Natural killer cell (primary cell): ENCODE measurements at regions not wholly inside any gene's neighbourhood (a gene's known extent, or its start where the extent isn't known, plus 50 kb on each side); places are given as distances from the start of the nearest gene placed in this dataset.

Source experiments
- ATAC-seq, 3 donors: fragments of 150-1000 bp in 2 of 3; fragments of 200-7000 bp in 1 of 3; cut with Tn5 transposase; 1 replicate in 1 of 3; 2 replicates in 2 of 3; pipeline ENCODE4 v1.10.0; 2021; ENCODE audit warnings: mild to moderate bottlenecking in 2 of 3, moderate library complexity in 2 of 3
- DNase-seq, 2 donors: peaks; one replicate each; pipeline versions ENCODE4 v3.0.0 to v3.0.0-alpha.2; 2013 to 2021; ENCODE audit warnings: mixed read lengths in 1 of 2
- H3K27ac ChIP-seq: one replicate; pipeline ENCODE4 v1.5.1; 2013; ENCODE audit warnings: mild to moderate bottlenecking, low read length
- H3K27me3 ChIP-seq: one replicate; pipeline ENCODE4 v1.6.1; 2013; ENCODE audit warnings: low read length; ENCODE audit not compliant: control insufficient read depth, insufficient read depth
- H3K36me3 ChIP-seq: one replicate; pipeline ENCODE4 v1.6.1; 2013; ENCODE audit warnings: low read length; ENCODE audit not compliant: control insufficient read depth, insufficient read depth
- H3K4me1 ChIP-seq: one replicate; pipeline ENCODE4 v1.6.1; 2013; ENCODE audit warnings: low read length; ENCODE audit not compliant: control insufficient read depth, insufficient read depth
- H3K4me3 ChIP-seq: one replicate; pipeline ENCODE4 v1.5.1; 2013; ENCODE audit warnings: low read length
- H3K9me3 ChIP-seq: one replicate; pipeline ENCODE4 v1.6.1; 2013; ENCODE audit warnings: low read length; ENCODE audit not compliant: control insufficient read depth, insufficient read depth
- H3K27ac Mint-ChIP-seq, 2 donors: one replicate each; pipeline ENCODE4 v1.8.0; 2022; ENCODE audit warnings: mild to moderate bottlenecking in 2 of 2, mixed read lengths in 2 of 2, moderate library complexity in 1 of 2
- H3K27me3 Mint-ChIP-seq, 2 donors: one replicate each; pipeline ENCODE4 v1.8.0; 2022; ENCODE audit warnings: low read depth in 2 of 2, mixed read lengths in 2 of 2
- H3K36me3 Mint-ChIP-seq: one replicate; pipeline ENCODE4 v1.8.0; 2022; ENCODE audit warnings: mixed read lengths
- H3K4me1 Mint-ChIP-seq, 2 donors: one replicate each; pipeline ENCODE4 v1.8.0; 2022; ENCODE audit warnings: mixed read lengths in 2 of 2
- H3K4me3 Mint-ChIP-seq: one replicate; pipeline ENCODE4 v1.8.0; 2022; ENCODE audit warnings: mild to moderate bottlenecking, moderate library complexity, mixed read lengths
- H3K9me3 Mint-ChIP-seq, 2 donors: one replicate each; pipeline ENCODE4 v1.8.0; 2022; ENCODE audit warnings: mixed read lengths in 2 of 2
- WGBS: methylation state at CpG from one replicate; pipeline ENCODE4 v1.1.7; 2013; ENCODE audit warnings: missing lambda C conversion rate; ENCODE audit not compliant: insufficient coverage; 5-methylcytosine and 5-hydroxymethylcytosine counted together
- intact Hi-C: fragments of 100-400 bp; cut with micrococcal nuclease; formaldehyde crosslinking; loops from one replicate; pipeline ENCODE4 v1.14.2; 2022
- TF ChIP-seq, protein P1 (sequence below): fragments of 200-600 bp; IDR thresholded peaks from one replicate; pipeline ENCODE4 v1.8.0; 2022; ENCODE audit warnings: antibody characterized with exemption

- Mint-ChIP-seq H3K4me3 (no peak overlapping the region), H3K27ac (no peak overlapping the region)
- 47% methylated on average over 4 of the region's 4 CpGs for WGBS
Measured at GRCh38 chr10:107451047-107451446, 286.5 kb upstream of the SORCS1 start.

DNA sequence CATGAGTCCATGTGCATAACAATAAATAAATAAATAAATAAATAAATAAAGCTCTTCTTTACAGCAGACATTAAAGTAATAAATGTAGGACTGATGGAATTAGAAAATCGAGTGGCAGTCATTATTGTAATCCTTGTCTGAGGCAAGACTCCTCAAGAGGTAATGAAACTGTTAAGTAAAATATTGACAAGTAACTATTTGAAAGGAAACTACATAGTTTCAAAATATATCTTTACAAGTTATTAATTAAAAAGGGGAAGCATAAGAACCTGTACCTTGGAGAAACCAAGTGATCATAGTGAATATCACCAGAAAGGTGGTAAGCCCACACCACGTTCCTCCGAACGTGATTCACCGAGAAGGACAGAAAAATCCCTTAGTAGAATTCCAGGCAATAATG is 285.6 kb upstream of the SORCS1 start:
- Histone ChIP-seq H3K36me3 (no peaks in the 10 kb centered on the region), H3K27ac (no peak overlapping the region), H3K27me3 (no peaks in the 10 kb centered on the region), H3K4me3 (no peak overlapping the region), H3K4me1 (no peaks in the 10 kb centered on the region), H3K9me3 (no peaks in the 10 kb centered on the region)
- no peaks in the 10 kb centered on the region for H3K27me3 Mint-ChIP-seq
- H3K36me3 Mint-ChIP-seq: no peaks in the 10 kb centered on the region
- no peaks in the 10 kb centered on the region for H3K4me1 Mint-ChIP-seq
- H3K9me3 Mint-ChIP-seq: peaks cover 7 to 9% of the 10 kb centered on the region in 2 donors
- intact Hi-C loops: no loop called here
- WGBS: 94% methylated on average over 4 of the region's 5 CpGs
- ATAC-seq (no peak), DNase-seq (no peak)
- no peak overlapping the region for H3K27ac Mint-ChIP-seq
- no peak overlapping the region for H3K4me3 Mint-ChIP-seq
- TF ChIP-seq, protein P1, sequence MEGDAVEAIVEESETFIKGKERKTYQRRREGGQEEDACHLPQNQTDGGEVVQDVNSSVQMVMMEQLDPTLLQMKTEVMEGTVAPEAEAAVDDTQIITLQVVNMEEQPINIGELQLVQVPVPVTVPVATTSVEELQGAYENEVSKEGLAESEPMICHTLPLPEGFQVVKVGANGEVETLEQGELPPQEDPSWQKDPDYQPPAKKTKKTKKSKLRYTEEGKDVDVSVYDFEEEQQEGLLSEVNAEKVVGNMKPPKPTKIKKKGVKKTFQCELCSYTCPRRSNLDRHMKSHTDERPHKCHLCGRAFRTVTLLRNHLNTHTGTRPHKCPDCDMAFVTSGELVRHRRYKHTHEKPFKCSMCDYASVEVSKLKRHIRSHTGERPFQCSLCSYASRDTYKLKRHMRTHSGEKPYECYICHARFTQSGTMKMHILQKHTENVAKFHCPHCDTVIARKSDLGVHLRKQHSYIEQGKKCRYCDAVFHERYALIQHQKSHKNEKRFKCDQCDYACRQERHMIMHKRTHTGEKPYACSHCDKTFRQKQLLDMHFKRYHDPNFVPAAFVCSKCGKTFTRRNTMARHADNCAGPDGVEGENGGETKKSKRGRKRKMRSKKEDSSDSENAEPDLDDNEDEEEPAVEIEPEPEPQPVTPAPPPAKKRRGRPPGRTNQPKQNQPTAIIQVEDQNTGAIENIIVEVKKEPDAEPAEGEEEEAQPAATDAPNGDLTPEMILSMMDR: no peak

More at GRCh38 chr10:107451047-107451446, 286.5 kb upstream of the SORCS1 start:
- Mint-ChIP-seq H3K36me3 (no peaks in the 10 kb centered on the region), H3K9me3 (peaks cover 7% of the 10 kb centered on the region in 2 donors), H3K27me3 (no peaks in the 10 kb centered on the region), H3K4me1 (no peaks in the 10 kb centered on the region)
- Histone ChIP-seq H3K9me3 (no peaks in the 10 kb centered on the region), H3K4me1 (no peaks in the 10 kb centered on the region), H3K4me3 (no peak overlapping the region), H3K27me3 (no peaks in the 10 kb centered on the region), H3K27ac (no peak overlapping the region), H3K36me3 (no peaks in the 10 kb centered on the region)
- TF ChIP-seq, protein P1: no peak
- intact Hi-C loops: no loop called here
- DNase-seq: no peak
- ATAC-seq: no peak

DNA sequence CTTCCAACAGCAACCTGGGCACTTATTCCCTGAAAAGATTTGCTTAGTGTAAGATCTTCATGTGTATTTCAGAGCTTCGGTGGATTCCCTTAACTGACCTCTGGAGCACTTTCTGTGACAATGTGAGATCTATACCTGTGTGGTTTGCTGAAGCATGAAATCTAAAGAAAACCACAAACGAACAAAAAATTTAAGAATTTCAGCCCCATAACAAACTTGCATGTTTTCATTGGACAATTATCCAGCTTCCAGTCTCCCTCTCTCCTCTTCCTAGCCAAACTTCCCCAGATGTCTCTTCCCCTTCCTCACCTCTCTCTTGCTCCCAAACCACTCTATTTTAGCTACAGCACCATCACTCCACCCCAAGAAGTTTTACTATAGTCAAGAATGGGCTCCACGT is 279.9 kb upstream of the SORCS1 start:
- no peaks in the 10 kb centered on the region for H3K27me3 ChIP-seq
- TF ChIP-seq, protein P1: no peak
- DNase-seq: no peak
- no peaks in the 10 kb centered on the region for H3K9me3 ChIP-seq
- intact Hi-C loops: no loop called here
- no peaks in the 10 kb centered on the region for H3K4me1 Mint-ChIP-seq
- H3K36me3 Mint-ChIP-seq: no peaks in the 10 kb centered on the region
- no peak for ATAC-seq
- H3K4me3 Mint-ChIP-seq: no peak overlapping the region
- H3K9me3 Mint-ChIP-seq: peaks cover 12 to 17% of the 10 kb centered on the region in 2 donors
- H3K4me1 ChIP-seq: no peaks in the 10 kb centered on the region
- H3K36me3 ChIP-seq: no peaks in the 10 kb centered on the region
- H3K27ac ChIP-seq: no peak overlapping the region
- H3K4me3 ChIP-seq: no peak overlapping the region
- H3K27ac Mint-ChIP-seq: no peak overlapping the region
- 85% methylated on average over 3 of the region's 3 CpGs for WGBS
- no peaks in the 10 kb centered on the region for H3K27me3 Mint-ChIP-seq

DNA sequence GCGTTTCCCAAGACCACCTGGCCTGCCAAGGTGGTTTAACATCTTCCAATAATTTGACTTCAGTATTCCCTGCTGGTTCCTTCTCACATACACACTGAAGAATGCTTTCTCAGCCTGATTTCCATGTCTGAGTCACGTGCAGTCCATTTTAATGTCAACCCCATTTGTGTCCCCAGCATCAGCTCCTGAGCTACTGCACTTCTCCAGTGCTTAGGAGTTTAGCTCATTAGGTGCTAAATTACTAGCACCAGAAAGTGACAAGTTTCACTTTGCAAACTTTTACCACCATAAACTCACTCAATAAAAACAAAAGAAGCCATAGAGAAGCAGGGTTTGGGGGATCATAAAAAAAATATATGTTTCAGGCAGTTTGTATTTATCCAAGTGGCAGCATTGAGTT is 279.3 kb upstream of the SORCS1 start:
- intact Hi-C loops: no loop called here
- Histone ChIP-seq H3K4me1 (no peaks in the 10 kb centered on the region), H3K4me3 (no peak overlapping the region), H3K9me3 (no peaks in the 10 kb centered on the region), H3K27me3 (no peaks in the 10 kb centered on the region), H3K27ac (no peak overlapping the region), H3K36me3 (no peaks in the 10 kb centered on the region)
- no peaks in the 10 kb centered on the region for H3K27me3 Mint-ChIP-seq
- no peak overlapping the region for H3K27ac Mint-ChIP-seq
- no peak overlapping the region for H3K4me3 Mint-ChIP-seq
- H3K4me1 Mint-ChIP-seq: no peaks in the 10 kb centered on the region
- DNase-seq (no peak), ATAC-seq (no peak)
- H3K9me3 Mint-ChIP-seq: peaks cover 11 to 17% of the 10 kb centered on the region in 2 donors
- WGBS: 79% methylated on average over 2 of the region's 2 CpGs
- no peaks in the 10 kb centered on the region for H3K36me3 Mint-ChIP-seq
- TF ChIP-seq, protein P1: no peak
